GM21576 (cell line): ENCODE measurements at regions not wholly inside any gene's neighbourhood (a gene's known extent, or its start where the extent isn't known, plus 50 kb on each side); places are given as distances from the start of the nearest gene placed in this dataset.

ENCODE experiments used
- ATAC-seq: cut with Tn5 transposase; IDR thresholded peaks from one replicate; pipeline ENCODE4 v1.9.1; 2021; ENCODE audit warnings: mild to moderate bottlenecking, moderate library complexity; ENCODE audit not compliant: unreplicated experiment

- no peak for ATAC-seq
These were observed 207.1 kb downstream of the NFATC2 start for GRCh38 chr20:51335329-51335841.

- ATAC-seq = no peak
These were observed 207.9 kb downstream of the NFATC2 start for GRCh38 chr20:51334609-51335008.

- no peak for ATAC-seq
These were observed 208.5 kb downstream of the NFATC2 start for GRCh38 chr20:51333971-51334370.

- no peak for ATAC-seq
These were observed 209.1 kb downstream of the NFATC2 start for GRCh38 chr20:51333446-51333845.

GRCh38 chr20:51331481-51331880, 211.0 kb downstream of the NFATC2 start:
- no peak for ATAC-seq

GRCh38 chr20:51329845-51330244, 212.7 kb downstream of the NFATC2 start:
- ATAC-seq = no peak

- ATAC-seq = no peak
These were observed 215.2 kb downstream of the NFATC2 start for GRCh38 chr20:51327251-51327841.

- ATAC-seq = no peak
These were observed 216.2 kb downstream of the NFATC2 start for GRCh38 chr20:51326201-51326819.

GRCh38 chr20:51322164-51322707, 220.3 kb downstream of the NFATC2 start:
- no peak for ATAC-seq

- no peak for ATAC-seq
These were observed 221.0 kb downstream of the NFATC2 start for GRCh38 chr20:51321343-51322163.

GRCh38 chr20:51319522-51319921, 223.0 kb downstream of the NFATC2 start:
- no peak for ATAC-seq

GRCh38 chr20:51318058-51318949, 224.2 kb downstream of the NFATC2 start:
- ATAC-seq = no peak

- no peak for ATAC-seq
These were observed 227.1 kb downstream of the NFATC2 start for GRCh38 chr20:51315390-51315789.

GRCh38 chr20:51313358-51313827, 229.1 kb downstream of the NFATC2 start:
- ATAC-seq = no peak

- no peak for ATAC-seq
These were observed 230.1 kb downstream of the NFATC2 start for GRCh38 chr20:51312480-51312783.

GRCh38 chr20:51311636-51312479, 230.7 kb downstream of the NFATC2 start:
- no peak for ATAC-seq

GRCh38 chr20:51310216-51310615, 232.3 kb downstream of the NFATC2 start:
- no peak for ATAC-seq

- ATAC-seq = no peak
These were observed 233.4 kb downstream of the NFATC2 start for GRCh38 chr20:51309128-51309527.

GRCh38 chr20:51306521-51307358, 235.8 kb downstream of the NFATC2 start:
- peak; percentile 52 for ATAC-seq
